ENCODE measurements at regions not wholly inside any gene's neighbourhood (a gene's known extent, or its start where the extent isn't known, plus 50 kb on each side); places are given as distances from the start of the nearest gene placed in this dataset.
A peak's percentile ranks its signal among the peaks of the same experiment; 100 is the strongest.

GRCh38 chr6:16840725-16841124, 79.5 kb upstream of the ATXN1 start:
- H3K4me3 ChIP-seq (ENCODE audit: low read depth, low read length): no peak overlapping the region
- DNase-seq (ENCODE audit: low read depth): no peak
- TF ChIP-seq CTCF (IDR thresholded peaks at IDR 0.05; ENCODE audit: insufficient read depth, low read length): no peak

GRCh38 chr6:16840291-16840690, 79.0 kb upstream of the ATXN1 start:
- H3K4me3 ChIP-seq (ENCODE audit: low read depth, low read length): no peak overlapping the region
- TF ChIP-seq CTCF (IDR thresholded peaks at IDR 0.05; ENCODE audit: insufficient read depth, low read length): no peak
- no peak for DNase-seq (ENCODE audit: low read depth)

GRCh38 chr6:16839631-16840179, 78.4 kb upstream of the ATXN1 start:
- no peak overlapping the region for H3K4me3 ChIP-seq (ENCODE audit: low read depth, low read length)
- no peak for DNase-seq (ENCODE audit: low read depth)
- TF ChIP-seq CTCF (IDR thresholded peaks at IDR 0.05; ENCODE audit: insufficient read depth, low read length): no peak

GRCh38 chr6:16837217-16837972, 76.1 kb upstream of the ATXN1 start:
- no peak overlapping the region for H3K4me3 ChIP-seq (ENCODE audit: low read depth, low read length)
- no peak for TF ChIP-seq CTCF (IDR thresholded peaks at IDR 0.05; ENCODE audit: insufficient read depth, low read length)
- DNase-seq (ENCODE audit: low read depth): no peak

GRCh38 chr6:16836144-16836981, 75.1 kb upstream of the ATXN1 start:
- no peak overlapping the region for H3K4me3 ChIP-seq (ENCODE audit: low read depth, low read length)
- TF ChIP-seq CTCF (IDR thresholded peaks at IDR 0.05; ENCODE audit: insufficient read depth, low read length): no peak
- DNase-seq (ENCODE audit: low read depth): peak; percentile 11

- no peak for TF ChIP-seq CTCF (IDR thresholded peaks at IDR 0.05; ENCODE audit: insufficient read depth, low read length)
- DNase-seq (ENCODE audit: low read depth): no peak
- no peak overlapping the region for H3K4me3 ChIP-seq (ENCODE audit: low read depth, low read length)
Measured at GRCh38 chr6:16834242-16834641, 73.0 kb upstream of the ATXN1 start.
